ENCODE measurements at regions not wholly inside any gene's neighbourhood (a gene's known extent, or its start where the extent isn't known, plus 50 kb on each side); places are given as distances from the start of the nearest gene placed in this dataset.

- Histone ChIP-seq H3K36me3 (ENCODE audit: control insufficient read depth, insufficient read depth, low read length) (no peaks in the 10 kb centered on the region), H3K4me3 (replicated peaks; ENCODE audit: low read depth, low read length) (no peak overlapping the region), H3K27me3 (replicated peaks; ENCODE audit: control insufficient read depth, insufficient read depth, low read length) (no peaks in the 10 kb centered on the region)
- DNase-seq (ENCODE audit: extremely low read depth, insufficient read length), result no peak
- no peak for TF ChIP-seq CTCF (IDR thresholded peaks at IDR 0.05; ENCODE audit: insufficient read depth, low read length, poor library complexity, severe bottlenecking)
These were observed 348.5 kb upstream of the NR3C2 start for GRCh38 chr4:148790691-148791090.

- H3K4me3 ChIP-seq (replicated peaks; ENCODE audit: low read depth, low read length), result no peak overlapping the region
- TF ChIP-seq CTCF (IDR thresholded peaks at IDR 0.05; ENCODE audit: insufficient read depth, low read length, poor library complexity, severe bottlenecking), result no peak
- no peak for DNase-seq (ENCODE audit: extremely low read depth, insufficient read length)
- H3K27me3 ChIP-seq (replicated peaks; ENCODE audit: control insufficient read depth, insufficient read depth, low read length), result no peaks in the 10 kb centered on the region
- no peaks in the 10 kb centered on the region for H3K36me3 ChIP-seq (ENCODE audit: control insufficient read depth, insufficient read depth, low read length)
These were observed 348.0 kb upstream of the NR3C2 start for GRCh38 chr4:148790246-148790645.

- no peak overlapping the region for H3K4me3 ChIP-seq (replicated peaks; ENCODE audit: low read depth, low read length)
- DNase-seq (ENCODE audit: extremely low read depth, insufficient read length), result no peak
These were observed 345.7 kb upstream of the NR3C2 start for GRCh38 chr4:148787831-148788477.

GRCh38 chr4:148787285-148787684 is 345.1 kb upstream of the NR3C2 start:
- H3K4me3 ChIP-seq (replicated peaks; ENCODE audit: low read depth, low read length), result no peak overlapping the region
- no peak for DNase-seq (ENCODE audit: extremely low read depth, insufficient read length)
- no peak for TF ChIP-seq CTCF (IDR thresholded peaks at IDR 0.05; ENCODE audit: insufficient read depth, low read length, poor library complexity, severe bottlenecking)
- no peaks in the 10 kb centered on the region for H3K36me3 ChIP-seq (ENCODE audit: control insufficient read depth, insufficient read depth, low read length)
- no peaks in the 10 kb centered on the region for H3K27me3 ChIP-seq (replicated peaks; ENCODE audit: control insufficient read depth, insufficient read depth, low read length)

More at GRCh38 chr4:148787831-148788477, 345.7 kb upstream of the NR3C2 start:
- H3K36me3 ChIP-seq (ENCODE audit: control insufficient read depth, insufficient read depth, low read length), result no peaks in the 10 kb centered on the region
- TF ChIP-seq CTCF (IDR thresholded peaks at IDR 0.05; ENCODE audit: insufficient read depth, low read length, poor library complexity, severe bottlenecking), result no peak
- no peaks in the 10 kb centered on the region for H3K27me3 ChIP-seq (replicated peaks; ENCODE audit: control insufficient read depth, insufficient read depth, low read length)

- Histone ChIP-seq H3K4me3 (replicated peaks; ENCODE audit: low read depth, low read length) (no peak overlapping the region), H3K27me3 (replicated peaks; ENCODE audit: control insufficient read depth, insufficient read depth, low read length) (no peaks in the 10 kb centered on the region), H3K36me3 (ENCODE audit: control insufficient read depth, insufficient read depth, low read length) (no peaks in the 10 kb centered on the region)
- no peak for DNase-seq (ENCODE audit: extremely low read depth, insufficient read length)
- no peak for TF ChIP-seq CTCF (IDR thresholded peaks at IDR 0.05; ENCODE audit: insufficient read depth, low read length, poor library complexity, severe bottlenecking)
These were observed 344.5 kb upstream of the NR3C2 start for GRCh38 chr4:148786699-148787098.

- no peaks in the 10 kb centered on the region for H3K36me3 ChIP-seq (ENCODE audit: control insufficient read depth, insufficient read depth, low read length)
- DNase-seq (ENCODE audit: extremely low read depth, insufficient read length), result no peak
- H3K4me3 ChIP-seq (replicated peaks; ENCODE audit: low read depth, low read length), result no peak overlapping the region
- H3K27me3 ChIP-seq (replicated peaks; ENCODE audit: control insufficient read depth, insufficient read depth, low read length), result no peaks in the 10 kb centered on the region
- no peak for TF ChIP-seq CTCF (IDR thresholded peaks at IDR 0.05; ENCODE audit: insufficient read depth, low read length, poor library complexity, severe bottlenecking)
These were observed 340.1 kb upstream of the NR3C2 start for GRCh38 chr4:148782284-148782683.
